Activated CD4-positive, alpha-beta memory T cell treated with anti-CD3 and anti-CD28 coated beads for 36 hours (primary cell): ENCODE measurements at regions not wholly inside any gene's neighbourhood (a gene's known extent, or its start where the extent isn't known, plus 50 kb on each side); places are given as distances from the start of the nearest gene placed in this dataset.
A peak's percentile ranks its signal among the peaks of the same experiment; 100 is the strongest.

Experiments used
- CTCF ChIA-PET: fragments of 350-600 bp; sonication (Branson Sonifier 250); formaldehyde crosslinking; loops from one replicate; lab custom pipeline; 2021; ENCODE audit warnings: antibody characterized with exemption, inconsistent platforms; lab: Charles Lee
- POLR2A ChIA-PET: fragments of 350-600 bp; sonication (Branson Sonifier 250); formaldehyde crosslinking; loops from one replicate; lab custom pipeline; 2021; ENCODE audit warnings: antibody characterized with exemption; lab: Charles Lee
- DNase-seq: peaks from one replicate; pipeline ENCODE4 v3.0.0-alpha.2; 2020
- H3K27ac Mint-ChIP-seq: one replicate; pipeline ENCODE4 v1.8.0; 2021; ENCODE audit warnings: mixed read lengths
- H3K27me3 Mint-ChIP-seq: one replicate; pipeline ENCODE4 v1.8.0; 2021; ENCODE audit warnings: mixed read lengths
- H3K36me3 Mint-ChIP-seq: one replicate; pipeline ENCODE4 v1.8.0; 2021; ENCODE audit warnings: mixed read lengths
- H3K4me1 Mint-ChIP-seq: one replicate; pipeline ENCODE4 v1.8.0; 2021; ENCODE audit warnings: low read depth, mixed read lengths
- H3K4me3 Mint-ChIP-seq: one replicate; pipeline ENCODE4 v1.8.0; 2021; ENCODE audit warnings: mild to moderate bottlenecking, mixed read lengths
- H3K9me3 Mint-ChIP-seq: one replicate; pipeline ENCODE4 v1.8.0; 2021; ENCODE audit warnings: mixed read lengths
- intact Hi-C: fragments of 100-400 bp; cut with micrococcal nuclease; formaldehyde crosslinking; loops from one replicate; pipeline ENCODE4 v1.15.1; 2023

DNA sequence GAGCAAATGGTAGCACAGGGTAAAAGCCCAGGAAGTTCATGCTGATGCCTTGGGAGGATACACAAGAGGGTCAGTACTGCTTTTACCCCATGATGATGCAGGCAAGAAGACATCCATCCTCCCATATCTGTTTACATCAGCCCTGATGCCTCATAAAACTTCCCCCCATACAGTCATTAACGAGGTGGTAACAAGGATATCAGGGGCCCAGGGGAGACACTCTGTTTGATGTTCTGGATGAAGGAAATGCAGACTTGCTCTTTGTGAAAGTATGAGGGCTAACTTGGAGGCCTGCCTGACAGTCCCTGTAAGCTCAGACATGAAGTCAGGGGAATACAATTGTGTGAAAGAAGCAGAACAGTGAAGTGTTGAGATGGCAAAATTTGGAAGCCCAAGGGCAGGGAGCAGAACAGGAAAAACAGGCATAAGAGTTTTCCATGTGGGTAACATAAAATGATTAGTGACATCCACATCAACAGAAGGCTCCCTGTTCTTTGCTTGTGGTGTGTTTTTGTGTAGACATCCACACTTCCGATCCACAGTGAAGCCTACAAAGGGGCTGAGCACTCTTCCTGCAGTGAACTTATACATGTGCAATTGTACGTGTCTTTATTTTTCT lies 813.4 kb downstream of the MAFB start:
- POLR2A ChIA-PET: no interaction called here
- no peak for DNase-seq
- Mint-ChIP-seq H3K36me3 (no peaks in the 10 kb centered on the region), H3K9me3 (no peaks in the 10 kb centered on the region), H3K4me1 (no peaks in the 10 kb centered on the region), H3K4me3 (no peak overlapping the region), H3K27me3 (no peaks in the 10 kb centered on the region), H3K27ac (no peak overlapping the region)
- intact Hi-C loops: loop anchor here (10.0 kb wide), 1 partner anchor 611 kb away; no protein-coding TSS in a partner anchor
- CTCF ChIA-PET: no interaction called here

DNA sequence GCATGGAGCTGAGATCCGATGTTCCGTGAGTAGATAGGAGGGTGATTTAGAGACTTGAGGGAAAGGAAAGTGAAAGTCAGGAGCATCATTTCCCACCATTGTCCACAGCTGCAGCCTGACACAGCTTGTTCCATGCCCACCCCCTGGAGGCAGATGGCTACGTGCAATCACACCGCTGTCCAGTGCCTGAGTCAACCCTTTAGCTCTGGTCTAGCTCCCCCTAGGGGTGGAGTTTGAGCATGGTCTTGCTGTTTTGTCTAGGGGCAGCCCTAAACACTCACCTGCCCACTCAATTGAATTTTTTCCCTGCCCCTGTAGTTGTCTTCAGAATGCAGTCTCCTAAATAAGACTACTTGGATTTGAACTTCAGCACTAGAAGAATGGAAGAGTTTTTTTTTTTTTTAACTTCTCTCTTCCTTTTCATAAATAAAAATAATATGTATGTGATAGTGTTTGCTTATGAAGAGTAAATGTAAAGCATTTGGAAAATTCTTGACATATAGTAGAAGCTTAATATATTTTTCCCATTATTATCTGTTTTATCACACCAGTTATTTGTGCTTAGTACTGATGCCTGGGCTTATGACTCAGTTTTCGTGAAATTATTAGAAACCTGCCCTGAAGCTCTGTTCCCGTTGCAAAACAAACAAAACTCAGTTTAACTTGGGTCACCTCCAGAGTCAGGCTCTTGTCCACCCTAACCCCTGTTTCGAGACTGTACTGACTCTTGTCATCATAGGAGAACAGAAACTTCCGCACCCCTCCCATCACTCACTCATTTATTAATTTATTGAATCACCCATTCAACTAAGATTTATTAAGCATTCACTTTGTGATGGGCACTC lies 814.8 kb downstream of the MAFB start:
- ChIA-PET CTCF (interaction anchor here (0.8 kb wide), 1 partner anchor 9 kb away, joined by 4 read pairs; no protein-coding TSS in a partner anchor), POLR2A (no interaction called here)
- no peaks in the 10 kb centered on the region for H3K4me1 Mint-ChIP-seq
- intact Hi-C loops: loop anchor here (10.0 kb wide), 1 partner anchor 609 kb away; no protein-coding TSS in a partner anchor
- DNase-seq: peak; percentile 45
- H3K9me3 Mint-ChIP-seq: no peaks in the 10 kb centered on the region
- no peaks in the 10 kb centered on the region for H3K36me3 Mint-ChIP-seq
- no peak overlapping the region for H3K27ac Mint-ChIP-seq
- no peaks in the 10 kb centered on the region for H3K27me3 Mint-ChIP-seq
- no peak overlapping the region for H3K4me3 Mint-ChIP-seq

DNA sequence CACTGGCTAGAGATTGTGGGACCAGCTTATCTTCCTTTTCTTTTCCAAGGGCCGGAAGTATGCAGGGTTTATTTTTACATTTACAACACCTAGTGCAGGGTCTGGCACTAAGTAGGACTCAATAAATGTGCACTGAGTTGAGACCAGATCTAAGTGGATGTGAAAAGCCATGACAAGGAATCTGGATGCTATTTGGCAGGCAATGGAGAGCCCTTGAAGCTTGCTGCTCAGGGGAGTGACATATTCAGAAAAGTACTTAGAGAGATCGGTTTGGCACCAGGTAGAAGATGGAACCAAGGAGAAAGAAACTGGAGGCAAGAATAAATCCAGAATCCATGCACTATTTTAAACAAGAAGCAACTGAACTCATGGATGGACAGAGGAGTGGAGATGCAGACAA lies 815.8 kb downstream of the MAFB start:
- CTCF ChIA-PET: interaction anchor here (0.6 kb wide), 1 partner anchor 1277 kb away, joined by 3 read pairs; no protein-coding TSS in a partner anchor
- Mint-ChIP-seq H3K4me1 (no peaks in the 10 kb centered on the region), H3K27ac (no peak overlapping the region), H3K27me3 (no peaks in the 10 kb centered on the region), H3K4me3 (no peak overlapping the region), H3K9me3 (no peaks in the 10 kb centered on the region), H3K36me3 (no peaks in the 10 kb centered on the region)
- no peak for DNase-seq
- POLR2A ChIA-PET: no interaction called here
- intact Hi-C loops: loop anchor here (10.0 kb wide), 1 partner anchor 608 kb away; no protein-coding TSS in a partner anchor

DNA sequence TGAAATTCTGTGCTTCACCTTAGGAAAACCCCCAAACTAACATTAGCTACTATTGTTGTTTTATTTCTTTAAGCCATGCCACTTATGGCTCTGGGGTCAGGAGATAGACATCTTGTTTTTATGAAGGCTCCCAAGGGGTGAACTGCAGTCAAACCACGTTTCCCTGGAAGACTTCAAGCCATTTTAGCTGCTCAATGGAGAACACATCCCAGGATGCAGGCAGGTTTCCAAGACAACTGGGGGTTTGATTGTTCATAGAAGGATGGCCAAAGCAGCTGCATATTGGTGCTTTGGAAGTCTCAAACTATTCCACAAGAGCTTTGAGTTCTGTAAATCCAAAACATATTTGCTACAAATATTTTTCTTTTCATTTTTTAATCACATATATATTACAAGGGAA lies 818.0 kb downstream of the MAFB start:
- Mint-ChIP-seq H3K36me3 (no peaks in the 10 kb centered on the region), H3K9me3 (no peaks in the 10 kb centered on the region), H3K4me3 (no peak overlapping the region), H3K27ac (no peak overlapping the region), H3K27me3 (no peaks in the 10 kb centered on the region), H3K4me1 (no peaks in the 10 kb centered on the region)
- POLR2A ChIA-PET: no interaction called here
- intact Hi-C loops: loop anchor here (10.0 kb wide), 1 partner anchor 606 kb away; no protein-coding TSS in a partner anchor
- CTCF ChIA-PET: no interaction called here
- no peak for DNase-seq

DNA sequence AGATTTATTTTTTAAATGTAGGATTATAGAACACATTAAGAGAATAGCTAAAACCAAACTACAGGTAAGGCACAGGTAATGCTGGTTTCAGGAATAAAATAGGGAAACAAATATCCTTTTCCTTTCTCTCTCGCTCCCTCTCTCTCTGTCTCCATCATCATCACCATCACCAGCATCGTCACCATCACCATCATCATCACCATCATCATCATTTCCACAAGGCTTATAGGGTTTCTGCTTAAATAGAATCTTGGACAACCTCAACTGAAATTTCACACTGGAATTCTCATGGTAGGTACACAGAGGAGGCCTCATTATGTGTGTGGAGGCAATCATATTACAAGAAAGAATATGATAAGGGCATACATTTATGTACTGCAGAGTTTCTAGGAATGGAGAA lies 823.6 kb downstream of the MAFB start:
- Mint-ChIP-seq H3K4me3 (no peak overlapping the region), H3K4me1 (no peaks in the 10 kb centered on the region), H3K36me3 (no peaks in the 10 kb centered on the region), H3K27me3 (no peaks in the 10 kb centered on the region), H3K27ac (no peak overlapping the region), H3K9me3 (no peaks in the 10 kb centered on the region)
- intact Hi-C loops: no loop called here
- ChIA-PET CTCF (no interaction called here), POLR2A (no interaction called here)
- DNase-seq: no peak

DNA sequence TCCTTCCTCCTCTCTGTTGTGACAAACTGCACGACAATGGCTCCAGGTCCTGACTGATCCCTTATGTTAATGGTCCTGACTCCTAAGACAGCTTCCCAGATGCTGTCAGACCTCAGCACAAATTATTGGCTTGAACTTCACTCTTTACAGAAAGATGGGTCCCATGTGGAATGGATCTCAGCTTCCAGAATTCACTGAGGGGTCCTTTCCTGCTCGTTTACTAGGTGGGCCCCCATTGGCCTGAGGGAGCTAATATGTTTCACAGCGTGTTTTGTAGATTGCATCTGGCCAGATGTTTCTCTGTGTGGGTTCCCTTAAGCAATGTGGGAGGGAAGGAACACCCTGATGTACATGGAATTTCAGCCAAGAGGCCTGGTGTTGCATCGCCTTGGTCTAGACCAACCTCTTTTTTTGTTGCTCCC lies 826.6 kb downstream of the MAFB start:
- intact Hi-C loops: no loop called here
- no peaks in the 10 kb centered on the region for H3K36me3 Mint-ChIP-seq
- POLR2A ChIA-PET: no interaction called here

DNA sequence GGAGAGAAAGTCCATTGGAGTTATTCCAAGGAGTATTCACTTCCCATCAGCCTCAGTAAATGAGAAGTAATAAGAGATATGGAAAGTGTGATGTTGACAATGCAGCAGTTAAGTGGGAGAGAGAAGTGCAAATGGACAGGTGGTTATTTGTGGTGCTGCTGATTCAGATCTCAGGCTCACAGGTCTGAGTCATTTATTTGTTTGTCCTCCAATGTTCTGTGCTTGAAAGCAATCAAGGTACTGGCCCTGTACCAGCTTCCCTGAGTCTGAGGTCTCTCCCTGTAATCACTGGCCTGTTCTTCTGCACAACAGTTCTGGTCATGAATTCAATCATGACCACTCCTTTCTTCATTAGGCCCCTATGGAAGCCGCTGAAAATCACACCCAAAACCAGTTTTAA lies 827.7 kb downstream of the MAFB start:
- Mint-ChIP-seq H3K4me1 (no peaks in the 10 kb centered on the region), H3K4me3 (no peak overlapping the region), H3K27ac (no peak overlapping the region), H3K36me3 (no peaks in the 10 kb centered on the region), H3K27me3 (no peaks in the 10 kb centered on the region), H3K9me3 (no peaks in the 10 kb centered on the region)
- intact Hi-C loops: no loop called here
- no peak for DNase-seq
- ChIA-PET CTCF (no interaction called here), POLR2A (no interaction called here)

More for the DNA sequence above, 826.6 kb downstream of the MAFB start:
- Mint-ChIP-seq H3K9me3 (no peaks in the 10 kb centered on the region), H3K27me3 (no peaks in the 10 kb centered on the region), H3K4me3 (no peak overlapping the region), H3K4me1 (no peaks in the 10 kb centered on the region), H3K27ac (no peak overlapping the region)
- DNase-seq: no peak
- CTCF ChIA-PET: no interaction called here

- H3K27me3 Mint-ChIP-seq: no peaks in the 10 kb centered on the region
- intact Hi-C loops: no loop called here
- CTCF ChIA-PET: no interaction called here
- no peak overlapping the region for H3K4me3 Mint-ChIP-seq
- no peaks in the 10 kb centered on the region for H3K4me1 Mint-ChIP-seq
- H3K36me3 Mint-ChIP-seq: no peaks in the 10 kb centered on the region
- H3K27ac Mint-ChIP-seq: no peak overlapping the region
- no peak for DNase-seq
- POLR2A ChIA-PET: no interaction called here
- H3K9me3 Mint-ChIP-seq: no peaks in the 10 kb centered on the region
Measured at GRCh38 chr20:39857835-39858234, 831.2 kb downstream of the MAFB start.

GRCh38 chr20:39857187-39857586 lies 831.8 kb downstream of the MAFB start:
- Mint-ChIP-seq H3K27ac (no peak overlapping the region), H3K36me3 (no peaks in the 10 kb centered on the region), H3K4me1 (no peaks in the 10 kb centered on the region), H3K9me3 (no peaks in the 10 kb centered on the region), H3K4me3 (no peak overlapping the region), H3K27me3 (no peaks in the 10 kb centered on the region)
- DNase-seq: no peak
- intact Hi-C loops: no loop called here
- ChIA-PET POLR2A (no interaction called here), CTCF (no interaction called here)

GRCh38 chr20:39855799-39856198 lies 833.2 kb downstream of the MAFB start:
- Mint-ChIP-seq H3K27me3 (no peaks in the 10 kb centered on the region), H3K36me3 (no peaks in the 10 kb centered on the region), H3K27ac (no peak overlapping the region), H3K4me3 (no peak overlapping the region), H3K4me1 (no peaks in the 10 kb centered on the region), H3K9me3 (no peaks in the 10 kb centered on the region)
- POLR2A ChIA-PET: no interaction called here
- DNase-seq: no peak
- CTCF ChIA-PET: interaction anchor here (0.6 kb wide), 1 partner anchor 424 kb away, joined by 3 read pairs; no protein-coding TSS in a partner anchor
- intact Hi-C loops: no loop called here

DNA sequence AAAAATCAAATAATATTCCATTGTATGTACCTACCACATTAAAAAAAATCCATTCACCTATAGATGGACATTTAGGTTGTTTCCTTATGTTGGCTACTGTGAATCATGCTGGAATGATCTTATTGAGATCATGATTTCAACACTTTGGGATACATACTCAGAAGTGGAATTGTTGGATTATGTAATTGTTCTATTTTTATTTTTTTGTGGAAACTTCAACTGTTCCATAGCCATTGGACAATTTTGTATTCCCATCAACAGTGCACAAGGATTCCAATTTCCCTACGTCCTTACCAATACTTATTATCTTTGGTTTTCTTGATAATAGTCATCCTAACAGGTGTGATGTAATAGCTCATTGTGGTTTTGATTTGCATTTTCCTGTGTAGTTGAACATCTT lies 834.0 kb downstream of the MAFB start:
- no peaks in the 10 kb centered on the region for H3K9me3 Mint-ChIP-seq
- H3K4me1 Mint-ChIP-seq: no peaks in the 10 kb centered on the region
- POLR2A ChIA-PET: no interaction called here
- H3K36me3 Mint-ChIP-seq: no peaks in the 10 kb centered on the region
- CTCF ChIA-PET: interaction anchor here (0.6 kb wide), 1 partner anchor 424 kb away, joined by 3 read pairs; no protein-coding TSS in a partner anchor
- intact Hi-C loops: no loop called here
- H3K27ac Mint-ChIP-seq: no peak overlapping the region
- no peak for DNase-seq
- no peaks in the 10 kb centered on the region for H3K27me3 Mint-ChIP-seq
- H3K4me3 Mint-ChIP-seq: no peak overlapping the region

DNA sequence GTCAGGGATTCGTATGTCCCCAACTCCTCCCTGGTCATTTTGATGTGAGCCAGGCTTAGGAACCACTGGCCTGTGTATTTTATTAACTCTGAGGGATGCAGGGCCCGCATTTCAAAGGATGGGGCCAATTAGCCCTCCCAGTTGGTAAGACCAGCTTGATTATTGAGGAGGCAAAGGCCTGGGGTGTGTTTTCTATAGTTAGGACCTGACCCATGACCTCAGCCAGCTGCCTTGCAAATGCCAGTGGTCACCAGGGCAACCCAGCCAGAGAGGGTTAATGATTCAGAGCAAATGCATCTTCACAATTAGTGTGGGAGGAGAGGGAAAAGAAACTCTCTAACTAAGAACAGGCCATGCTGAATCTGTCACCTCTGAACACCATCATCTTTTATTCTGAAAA lies 835.4 kb downstream of the MAFB start:
- ChIA-PET POLR2A (no interaction called here), CTCF (no interaction called here)
- DNase-seq: no peak
- Mint-ChIP-seq H3K9me3 (no peaks in the 10 kb centered on the region), H3K4me3 (no peak overlapping the region), H3K27me3 (no peaks in the 10 kb centered on the region), H3K27ac (no peak overlapping the region), H3K36me3 (no peaks in the 10 kb centered on the region), H3K4me1 (no peaks in the 10 kb centered on the region)
- intact Hi-C loops: no loop called here
